ENCODE measurements at regions not wholly inside any gene's neighbourhood (a gene's known extent, or its start where the extent isn't known, plus 50 kb on each side); places are given as distances from the start of the nearest gene placed in this dataset.

GRCh38 chr10:44619521-44619920 lies 234.6 kb upstream of the CXCL12 start:
- Histone ChIP-seq H4K91ac (ENCODE audit: low read depth, low read length, poor library complexity) (no peak overlapping the region), H2BK15ac (ENCODE audit: low read length) (no peak overlapping the region), H3K9ac (ENCODE audit: low read depth, low read length, poor library complexity) (no peak overlapping the region), H3K23ac (ENCODE audit: low read depth, low read length, poor library complexity) (no peak overlapping the region), H2BK5ac (ENCODE audit: low read length) (no peak overlapping the region), H2AK5ac (ENCODE audit: low read depth, low read length) (no peak overlapping the region), H3K79me1 (ENCODE audit: low read depth, low read length) (no peaks in the 10 kb centered on the region), H4K8ac (ENCODE audit: low read depth, low read length) (no peak overlapping the region), H2BK12ac (ENCODE audit: low read length) (no peak overlapping the region), H3K9me3 (replicated peaks in 1 of 2; ENCODE audit: control insufficient read depth in 2 of 2, insufficient read depth in 1 of 2, low read depth in 1 of 2, low read length in 2 of 2) (no peaks in the 10 kb centered on the region), H3K27ac (replicated peaks; ENCODE audit: low read length) (no peak overlapping the region), H3K4me1 (ENCODE audit: control insufficient read depth in 2 of 2, insufficient read depth in 1 of 2, low read depth in 1 of 2, low read length in 2 of 2) (no peaks in the 10 kb centered on the region), H3K4ac (ENCODE audit: low read length) (no peak overlapping the region), H3K36me3 (replicated peaks in 1 of 2; ENCODE audit: control insufficient read depth in 2 of 2, insufficient read depth in 2 of 2, low read length in 2 of 2) (no peaks in the 10 kb centered on the region), H3K18ac (ENCODE audit: low read length) (no peak overlapping the region), H3K4me3 (ENCODE audit: low read length in 2 of 2) (no peak overlapping the region), H2BK120ac (ENCODE audit: low read depth, low read length) (no peak overlapping the region), H3K27me3 (ENCODE audit: control insufficient read depth in 3 of 3, insufficient read depth in 3 of 3, low read depth in 1 of 3, low read length in 3 of 3) (no peaks in the 10 kb centered on the region), H3K14ac (ENCODE audit: low read length) (no peak overlapping the region), H3K4me2 (ENCODE audit: insufficient read depth, low read length, poor library complexity, severe bottlenecking) (no peak overlapping the region), H2AFZ (ENCODE audit: low read length) (no peak overlapping the region)
- WGBS, 2 donors (ENCODE audit: extremely low coverage in 2 of 2, insufficient read length in 2 of 2, insufficient replicate concordance in 1 of 2) = no CpG with 5 or more reads among the region's 1 CpG
- DNase-seq (ENCODE audit: low spot score) = no peak

GRCh38 chr10:44619975-44620374 lies 235.1 kb upstream of the CXCL12 start:
- Histone ChIP-seq H3K14ac (ENCODE audit: low read length) (no peak overlapping the region), H3K4me2 (ENCODE audit: insufficient read depth, low read length, poor library complexity, severe bottlenecking) (no peak overlapping the region), H4K91ac (ENCODE audit: low read depth, low read length, poor library complexity) (no peak overlapping the region), H3K9ac (ENCODE audit: low read depth, low read length, poor library complexity) (no peak overlapping the region), H2BK120ac (ENCODE audit: low read depth, low read length) (no peak overlapping the region), H2AK5ac (ENCODE audit: low read depth, low read length) (no peak overlapping the region), H3K4ac (ENCODE audit: low read length) (no peak overlapping the region), H3K79me1 (ENCODE audit: low read depth, low read length) (no peaks in the 10 kb centered on the region), H2BK5ac (ENCODE audit: low read length) (no peak overlapping the region), H3K36me3 (replicated peaks in 1 of 2; ENCODE audit: control insufficient read depth in 2 of 2, insufficient read depth in 2 of 2, low read length in 2 of 2) (no peaks in the 10 kb centered on the region), H3K4me1 (ENCODE audit: control insufficient read depth in 2 of 2, insufficient read depth in 1 of 2, low read depth in 1 of 2, low read length in 2 of 2) (peaks cover 0 to under 1% of the 10 kb centered on the region in 2 donors), H2BK12ac (ENCODE audit: low read length) (no peak overlapping the region), H3K27me3 (ENCODE audit: control insufficient read depth in 3 of 3, insufficient read depth in 3 of 3, low read depth in 1 of 3, low read length in 3 of 3) (no peaks in the 10 kb centered on the region), H4K8ac (ENCODE audit: low read depth, low read length) (no peak overlapping the region), H2AFZ (ENCODE audit: low read length) (no peak overlapping the region), H2BK15ac (ENCODE audit: low read length) (no peak overlapping the region), H3K27ac (replicated peaks; ENCODE audit: low read length) (no peak overlapping the region), H3K23ac (ENCODE audit: low read depth, low read length, poor library complexity) (no peak overlapping the region), H3K4me3 (ENCODE audit: low read length in 2 of 2) (no peak overlapping the region), H3K9me3 (replicated peaks in 1 of 2; ENCODE audit: control insufficient read depth in 2 of 2, insufficient read depth in 1 of 2, low read depth in 1 of 2, low read length in 2 of 2) (no peaks in the 10 kb centered on the region), H3K18ac (ENCODE audit: low read length) (no peak overlapping the region)
- WGBS, 2 donors (ENCODE audit: extremely low coverage in 2 of 2, insufficient read length in 2 of 2, insufficient replicate concordance in 1 of 2) = no CpG with 5 or more reads among the region's 3 CpGs
- DNase-seq (ENCODE audit: low spot score) = no peak

GRCh38 chr10:44627591-44628354 lies 242.9 kb upstream of the CXCL12 start:
- Histone ChIP-seq H3K4me3 (ENCODE audit: low read length in 2 of 2) (no peak overlapping the region), H3K4ac (ENCODE audit: low read length) (no peak overlapping the region), H3K27ac (replicated peaks; ENCODE audit: low read length) (no peak overlapping the region), H3K79me1 (ENCODE audit: low read depth, low read length) (no peaks in the 10 kb centered on the region), H2BK12ac (ENCODE audit: low read length) (no peak overlapping the region), H3K18ac (ENCODE audit: low read length) (no peak overlapping the region), H3K9ac (ENCODE audit: low read depth, low read length, poor library complexity) (no peak overlapping the region), H2BK15ac (ENCODE audit: low read length) (no peak overlapping the region), H2AFZ (ENCODE audit: low read length) (no peak overlapping the region), H2BK5ac (ENCODE audit: low read length) (no peak overlapping the region), H3K14ac (ENCODE audit: low read length) (no peak overlapping the region), H3K4me2 (ENCODE audit: insufficient read depth, low read length, poor library complexity, severe bottlenecking) (no peak overlapping the region), H2AK5ac (ENCODE audit: low read depth, low read length) (no peak overlapping the region), H3K27me3 (ENCODE audit: control insufficient read depth in 3 of 3, insufficient read depth in 3 of 3, low read depth in 1 of 3, low read length in 3 of 3) (peaks cover 0 to 2% (median 0%) of the 10 kb centered on the region in 3 experiments), H3K4me1 (ENCODE audit: control insufficient read depth in 2 of 2, insufficient read depth in 1 of 2, low read depth in 1 of 2, low read length in 2 of 2) (peaks cover 0 to 3% of the 10 kb centered on the region in 2 donors), H3K9me3 (replicated peaks in 1 of 2; ENCODE audit: control insufficient read depth in 2 of 2, insufficient read depth in 1 of 2, low read depth in 1 of 2, low read length in 2 of 2) (no peaks in the 10 kb centered on the region), H3K23ac (ENCODE audit: low read depth, low read length, poor library complexity) (no peak overlapping the region), H3K36me3 (replicated peaks in 1 of 2; ENCODE audit: control insufficient read depth in 2 of 2, insufficient read depth in 2 of 2, low read length in 2 of 2) (no peaks in the 10 kb centered on the region), H4K8ac (ENCODE audit: low read depth, low read length) (no peak overlapping the region), H2BK120ac (ENCODE audit: low read depth, low read length) (no peak overlapping the region), H4K91ac (ENCODE audit: low read depth, low read length, poor library complexity) (no peak overlapping the region)
- WGBS, 2 donors (ENCODE audit: extremely low coverage in 2 of 2, insufficient read length in 2 of 2, insufficient replicate concordance in 1 of 2) = no CpG with 5 or more reads among the region's 6 CpGs
- no peak for DNase-seq (ENCODE audit: low spot score)

GRCh38 chr10:44628921-44629320 lies 244.0 kb upstream of the CXCL12 start:
- Histone ChIP-seq H3K9ac (ENCODE audit: low read depth, low read length, poor library complexity) (no peak overlapping the region), H3K4ac (ENCODE audit: low read length) (no peak overlapping the region), H3K9me3 (replicated peaks in 1 of 2; ENCODE audit: control insufficient read depth in 2 of 2, insufficient read depth in 1 of 2, low read depth in 1 of 2, low read length in 2 of 2) (no peaks in the 10 kb centered on the region)

More at GRCh38 chr10:44628921-44629320, 244.0 kb upstream of the CXCL12 start:
- H2AK5ac ChIP-seq (ENCODE audit: low read depth, low read length) = no peak overlapping the region
- no peak overlapping the region for H4K91ac ChIP-seq (ENCODE audit: low read depth, low read length, poor library complexity)
- H2AFZ ChIP-seq (ENCODE audit: low read length) = no peak overlapping the region
- no peaks in the 10 kb centered on the region for H3K79me1 ChIP-seq (ENCODE audit: low read depth, low read length)
- H2BK12ac ChIP-seq (ENCODE audit: low read length) = no peak overlapping the region
- no peak overlapping the region for H4K8ac ChIP-seq (ENCODE audit: low read depth, low read length)
- no peak overlapping the region for H2BK15ac ChIP-seq (ENCODE audit: low read length)
- H3K4me1 ChIP-seq (ENCODE audit: control insufficient read depth in 2 of 2, insufficient read depth in 1 of 2, low read depth in 1 of 2, low read length in 2 of 2) = peaks cover 0 to 3% of the 10 kb centered on the region in 2 donors
- H3K36me3 ChIP-seq (replicated peaks in 1 of 2; ENCODE audit: control insufficient read depth in 2 of 2, insufficient read depth in 2 of 2, low read length in 2 of 2) = no peaks in the 10 kb centered on the region
- no peak overlapping the region for H2BK120ac ChIP-seq (ENCODE audit: low read depth, low read length)
- peaks cover 0 to 2% (median 0%) of the 10 kb centered on the region in 3 experiments for H3K27me3 ChIP-seq (ENCODE audit: control insufficient read depth in 3 of 3, insufficient read depth in 3 of 3, low read depth in 1 of 3, low read length in 3 of 3)
- H3K23ac ChIP-seq (ENCODE audit: low read depth, low read length, poor library complexity) = no peak overlapping the region
- H3K14ac ChIP-seq (ENCODE audit: low read length) = no peak overlapping the region
- no peak overlapping the region for H3K27ac ChIP-seq (replicated peaks; ENCODE audit: low read length)
- H3K4me2 ChIP-seq (ENCODE audit: insufficient read depth, low read length, poor library complexity, severe bottlenecking) = no peak overlapping the region
- no peak overlapping the region for H3K18ac ChIP-seq (ENCODE audit: low read length)
- no CpG with 5 or more reads among the region's 2 CpGs for WGBS, 2 donors (ENCODE audit: extremely low coverage in 2 of 2, insufficient read length in 2 of 2, insufficient replicate concordance in 1 of 2)
- no peak for DNase-seq (ENCODE audit: low spot score)
- H3K4me3 ChIP-seq (ENCODE audit: low read length in 2 of 2) = no peak overlapping the region
- no peak overlapping the region for H2BK5ac ChIP-seq (ENCODE audit: low read length)

All from neuronal stem cell (in vitro differentiated cells).